ENCODE measurements at regions not wholly inside any gene's neighbourhood (a gene's known extent, or its start where the extent isn't known, plus 50 kb on each side); places are given as distances from the start of the nearest gene placed in this dataset.

DNA sequence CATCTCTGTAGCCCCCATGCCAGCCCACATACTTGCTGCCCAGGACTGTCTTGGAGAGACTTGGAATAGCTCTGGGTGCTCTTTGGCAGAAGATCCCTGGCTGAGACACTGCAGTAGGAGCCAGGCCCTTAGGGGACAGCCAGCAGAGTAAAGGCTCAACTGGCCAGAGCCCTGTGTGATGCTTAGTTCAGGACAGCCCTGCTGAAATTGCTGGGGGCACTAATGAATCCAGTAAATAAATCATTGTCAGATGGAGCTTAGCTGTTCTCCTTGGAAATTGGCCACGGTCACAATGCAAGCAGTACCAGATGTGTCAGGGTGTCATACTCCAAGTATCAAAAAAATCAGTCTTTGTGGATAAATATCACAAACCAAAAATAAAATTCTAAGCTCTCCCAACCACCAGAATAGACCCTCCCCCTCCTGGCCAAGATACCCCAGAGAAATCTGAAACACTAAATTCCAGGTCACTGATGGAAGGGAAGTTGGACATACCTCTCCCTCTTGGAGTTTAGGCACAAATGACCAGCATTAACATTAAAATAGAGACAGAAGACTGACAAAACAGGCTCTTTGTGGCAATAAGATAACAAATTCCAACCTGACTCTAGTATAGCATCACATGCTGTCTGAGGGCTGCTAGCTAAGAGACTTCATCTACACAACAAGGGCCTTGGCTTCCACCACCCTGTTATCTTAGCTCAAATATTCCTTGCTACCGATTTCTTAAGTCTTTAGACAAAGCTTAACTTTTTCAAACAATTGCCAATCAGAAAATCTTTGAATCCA is 83.2 kb upstream of the DNAH14 start:
- DNase-seq: no peak

DNA sequence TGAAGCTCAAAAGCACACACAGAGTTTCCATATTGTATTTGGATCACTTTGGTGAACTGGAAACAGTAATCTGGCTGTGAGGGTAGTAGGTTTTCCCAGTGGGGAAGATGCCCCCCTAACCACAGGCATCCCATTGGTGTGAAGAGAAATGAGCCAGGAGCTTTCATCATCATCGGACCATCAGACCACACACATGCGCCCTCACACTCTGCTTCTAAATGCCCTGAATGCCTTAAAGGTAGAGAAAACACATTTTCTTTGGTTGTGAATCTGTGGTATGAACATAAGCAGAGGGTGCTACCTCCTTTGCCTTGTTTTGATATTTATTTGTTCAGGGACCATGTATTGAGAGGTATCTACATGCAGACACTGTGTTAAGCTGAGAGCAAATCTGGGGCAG is 79.0 kb upstream of the DNAH14 start:
- no peak for DNase-seq

DNA sequence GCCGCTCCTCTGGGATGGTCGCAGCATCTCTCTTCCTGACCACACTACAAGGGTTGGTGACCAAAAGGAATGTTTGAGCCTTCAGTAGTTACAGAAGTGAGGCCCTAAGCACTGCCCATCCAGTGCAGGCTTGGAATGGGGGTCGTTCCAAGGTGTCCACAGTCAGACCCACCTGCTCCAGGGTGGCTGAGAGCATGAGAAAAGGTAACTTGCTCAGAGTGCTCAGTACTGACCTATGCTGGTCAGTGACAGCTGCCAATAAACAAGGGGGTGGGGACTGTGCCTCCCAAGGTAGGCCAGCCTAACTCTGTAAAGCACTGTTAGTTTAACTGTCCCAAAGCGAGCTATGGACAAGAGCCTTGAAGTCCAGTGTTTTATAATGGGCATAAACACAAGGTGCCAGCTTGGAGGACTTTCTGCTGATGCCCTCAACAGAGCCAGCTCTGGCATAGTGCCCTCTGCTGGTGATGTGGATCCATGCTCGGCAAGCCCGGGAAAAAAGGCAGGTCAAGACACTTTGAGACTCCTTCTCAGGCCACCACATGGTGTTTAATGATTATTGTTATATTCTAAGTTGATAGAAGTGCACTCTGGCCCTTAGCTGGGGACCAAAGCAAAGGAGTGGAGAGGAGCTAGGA is 78.1 kb upstream of the DNAH14 start:
- peak in 34 of 58 donors; percentile 1 to 69 (median 17) for DNase-seq

DNA sequence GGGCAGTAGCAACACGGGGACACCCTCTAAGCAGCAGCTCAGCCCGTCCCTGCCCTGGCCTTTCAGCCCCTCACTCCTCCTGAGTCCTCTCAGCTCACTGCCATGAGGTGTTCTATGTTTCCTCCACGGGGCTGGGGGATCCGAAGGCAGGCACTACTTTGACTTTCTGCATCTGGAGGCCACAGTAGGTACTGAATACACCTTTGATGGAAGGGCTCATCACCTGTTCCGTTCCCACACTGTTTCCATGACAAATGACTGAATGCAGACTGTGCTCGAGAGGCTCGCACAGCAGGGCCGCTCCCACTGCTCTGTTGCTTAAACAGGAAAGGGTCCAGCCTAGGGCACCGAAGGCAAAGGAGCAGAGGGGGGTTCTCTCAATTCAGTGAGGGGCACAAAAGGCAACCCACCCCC is 77.6 kb upstream of the DNAH14 start:
- DNase-seq: peak in 1 of 58 donors; percentile 17

DNA sequence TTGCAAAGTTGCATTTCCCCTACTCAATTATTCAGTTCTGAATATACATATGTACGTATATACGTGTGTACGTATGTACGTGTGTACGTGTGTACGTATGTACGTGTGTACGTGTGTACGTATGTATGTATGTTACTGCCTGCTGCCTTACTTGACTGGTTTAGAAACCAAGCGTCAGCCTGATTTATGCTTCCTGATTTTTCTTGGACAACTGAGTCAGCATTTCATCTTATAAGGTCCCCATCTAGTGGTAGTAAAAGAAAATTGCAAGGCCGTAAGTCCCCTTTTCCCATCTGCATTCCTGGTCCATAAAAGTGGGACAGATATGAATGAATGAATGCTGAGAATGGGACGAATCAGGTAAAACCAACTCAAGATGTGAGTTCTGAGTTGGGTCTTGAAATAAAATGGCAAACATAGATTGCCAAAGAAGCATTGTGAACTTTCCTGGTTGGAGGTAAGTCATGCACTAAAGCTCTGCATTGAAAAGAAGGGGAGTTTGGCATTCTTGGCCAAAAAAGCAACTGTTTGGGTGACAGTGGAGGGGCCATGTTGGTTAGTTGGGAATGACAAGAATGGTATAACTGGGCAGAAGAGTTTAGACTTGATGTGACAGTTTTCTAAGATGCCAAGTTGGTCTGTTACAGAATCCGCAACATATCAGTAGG is 76.4 kb upstream of the DNAH14 start:
- DNase-seq: peak in 3 of 58 donors; percentile 4 to 16 (median 4)

DNA sequence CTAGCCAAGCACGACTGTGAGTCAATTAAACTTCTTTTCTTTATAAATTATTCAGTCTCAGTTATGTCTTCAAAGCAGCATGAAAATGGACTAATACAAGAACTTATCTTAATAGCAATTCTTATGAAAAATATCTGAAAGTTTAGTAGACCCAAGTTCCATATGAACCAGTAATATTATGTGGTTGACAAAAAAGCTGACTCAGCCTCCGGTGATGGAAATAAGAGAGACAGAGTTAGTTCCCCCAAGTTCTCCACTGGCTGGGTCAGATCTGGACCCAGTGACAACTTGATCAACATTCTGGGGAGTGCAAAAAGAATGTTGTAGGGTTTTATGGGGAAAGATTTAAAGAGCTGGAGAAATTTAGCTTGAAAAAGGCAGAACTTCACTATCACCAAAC is 72.5 kb upstream of the DNAH14 start:
- no peak for DNase-seq

DNA sequence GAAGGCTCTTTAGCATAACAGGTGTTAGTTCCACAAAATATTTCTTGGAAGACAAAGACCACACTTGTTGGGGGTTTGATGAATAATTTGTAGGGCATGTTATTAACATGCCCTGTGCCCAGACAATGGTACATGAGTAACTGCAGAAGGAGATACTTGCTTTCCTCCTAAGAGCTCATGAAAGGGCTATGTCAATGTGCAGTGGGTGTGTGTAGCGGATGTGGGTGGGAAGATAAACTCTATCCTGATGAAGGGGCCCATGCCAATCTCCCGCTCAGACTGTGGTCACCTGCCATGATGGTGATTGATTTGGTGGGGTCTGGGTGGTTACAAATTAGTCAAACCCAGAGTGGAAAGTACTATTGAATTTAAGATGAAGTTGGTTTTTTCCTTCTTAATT is 69.8 kb upstream of the DNAH14 start:
- DNase-seq: no peak

DNA sequence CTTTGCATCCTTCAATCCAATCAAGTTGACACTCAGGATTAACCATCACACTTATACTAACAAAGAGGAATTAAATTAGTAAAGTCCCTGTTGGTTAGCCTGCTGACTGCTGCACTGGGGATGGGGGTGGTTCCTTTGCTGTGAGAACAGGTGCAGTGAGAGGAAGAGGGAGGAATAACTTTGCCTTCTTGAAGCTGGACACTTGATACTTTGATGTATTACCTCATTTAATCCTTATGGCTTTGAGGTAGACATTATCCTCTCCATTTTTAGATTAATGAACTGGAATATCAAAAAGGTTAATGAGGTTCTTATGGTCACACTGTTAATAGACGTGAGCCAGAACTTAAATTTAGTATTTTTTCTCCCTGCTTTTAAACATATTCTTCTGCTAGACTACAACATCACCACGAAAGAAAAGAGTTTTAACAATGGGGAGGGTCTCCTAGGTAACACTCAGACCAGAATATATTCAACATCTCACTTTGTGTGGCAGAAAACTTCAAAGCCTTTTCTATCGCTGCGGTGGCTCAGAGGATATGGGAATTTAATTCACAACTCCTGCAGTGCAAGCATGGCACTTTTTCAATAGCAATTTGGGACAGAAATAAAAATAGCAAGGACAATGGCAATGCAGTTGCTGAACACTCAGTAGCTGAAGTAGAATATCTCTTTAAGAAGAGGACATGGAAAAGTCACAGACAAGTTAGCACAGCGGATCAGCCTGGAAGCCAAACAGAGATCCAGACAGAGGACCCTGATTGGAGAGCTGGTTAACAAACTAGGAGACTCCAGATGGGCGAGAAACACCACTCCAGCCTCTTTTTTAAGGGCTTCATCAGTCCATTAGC is 68.8 kb upstream of the DNAH14 start:
- peak in 2 of 58 donors; percentile 2 to 12 for DNase-seq

DNA sequence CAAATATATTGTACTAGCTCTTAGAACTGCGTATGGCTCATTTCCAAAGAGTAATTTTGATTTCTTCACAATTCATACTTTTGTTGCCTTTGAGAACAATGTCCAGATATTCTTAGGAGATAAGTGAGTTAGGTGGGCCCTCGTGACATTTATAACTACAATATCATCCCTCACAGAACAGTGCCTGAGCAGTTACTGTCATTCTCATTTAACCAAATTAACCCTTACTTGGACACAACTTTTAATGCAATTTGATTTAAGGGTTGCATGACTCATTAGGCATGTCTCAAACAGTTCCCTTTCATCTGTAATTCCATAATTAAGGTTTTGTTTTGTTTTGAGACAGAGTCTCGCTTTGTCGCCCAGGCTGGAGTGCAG is 68.1 kb upstream of the DNAH14 start:
- no peak for DNase-seq

DNA sequence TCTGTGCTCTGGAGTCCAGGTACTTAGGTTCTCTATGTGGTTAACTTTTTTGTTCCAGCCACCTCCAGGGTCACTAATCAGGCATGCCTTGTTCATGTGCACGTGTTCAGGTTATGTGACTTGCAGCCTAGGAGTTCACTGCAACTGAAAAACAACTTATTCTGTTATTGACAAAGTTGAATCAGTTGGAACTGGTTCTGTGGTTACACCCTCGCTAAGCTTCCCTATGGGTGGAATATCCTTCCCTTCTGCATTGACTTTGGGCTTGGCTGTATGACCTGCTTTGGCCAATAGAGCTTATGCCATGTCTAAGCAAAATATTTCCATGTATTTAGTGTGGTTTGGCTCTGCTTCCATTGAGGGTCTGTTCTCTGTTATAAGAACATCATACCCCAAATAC is 66.0 kb upstream of the DNAH14 start:
- no peak for DNase-seq

DNA sequence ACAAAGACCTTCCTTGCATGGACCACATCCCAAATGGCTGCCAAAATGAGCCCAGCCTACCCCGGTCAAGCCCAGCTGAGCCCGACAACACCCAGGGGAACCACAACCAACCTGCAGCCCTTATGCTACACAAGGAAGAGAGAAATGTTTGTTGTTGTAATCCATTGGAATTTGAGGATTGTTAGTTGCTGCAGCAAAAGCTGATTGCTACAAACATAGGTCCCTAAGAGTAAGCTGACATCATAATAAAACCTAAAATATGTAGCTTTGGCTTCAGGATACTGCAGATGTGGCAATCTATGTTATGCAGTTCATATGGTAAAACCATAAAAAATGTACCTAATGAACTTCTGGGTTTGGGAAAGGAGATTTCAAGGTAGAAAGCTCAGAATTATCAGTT is 65.5 kb upstream of the DNAH14 start:
- DNase-seq: no peak

DNA sequence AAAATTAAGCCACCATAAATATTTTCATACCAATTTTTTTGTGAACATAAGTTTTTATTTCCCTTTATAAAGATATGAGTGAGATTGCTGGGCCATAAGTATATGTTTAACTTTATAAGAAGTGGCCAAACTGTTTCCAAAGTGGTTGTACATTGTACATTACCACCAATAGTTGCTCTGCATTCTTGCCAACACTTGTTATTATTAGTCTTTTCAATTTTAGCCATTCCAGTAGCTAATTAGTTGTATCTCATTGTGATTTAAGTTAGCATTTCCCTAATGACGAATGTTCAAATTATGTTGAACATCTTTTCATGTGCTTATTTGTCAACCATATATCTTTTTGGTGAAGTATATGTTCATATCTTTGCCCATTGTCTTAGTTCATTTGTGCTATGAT is 64.0 kb upstream of the DNAH14 start:
- no peak for DNase-seq

DNA sequence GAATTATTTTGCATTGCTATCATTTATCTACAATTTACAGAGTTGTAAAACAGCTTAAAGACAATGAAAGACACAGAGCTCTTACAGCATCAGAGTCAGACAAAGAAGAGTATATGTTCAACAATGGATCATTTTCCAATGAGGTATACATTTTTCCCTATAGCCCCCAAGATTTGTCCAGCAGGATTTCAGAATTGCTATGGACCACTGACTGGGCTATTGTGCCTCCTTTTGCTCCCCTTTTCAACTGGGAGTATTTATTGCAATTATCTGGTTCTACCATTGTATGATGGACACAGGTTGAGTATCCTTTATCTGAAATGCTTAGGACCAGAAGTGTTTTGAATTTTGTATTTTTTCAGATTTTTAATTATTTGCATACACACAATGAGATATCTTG is 62.5 kb upstream of the DNAH14 start:
- DNase-seq: no peak

DNA sequence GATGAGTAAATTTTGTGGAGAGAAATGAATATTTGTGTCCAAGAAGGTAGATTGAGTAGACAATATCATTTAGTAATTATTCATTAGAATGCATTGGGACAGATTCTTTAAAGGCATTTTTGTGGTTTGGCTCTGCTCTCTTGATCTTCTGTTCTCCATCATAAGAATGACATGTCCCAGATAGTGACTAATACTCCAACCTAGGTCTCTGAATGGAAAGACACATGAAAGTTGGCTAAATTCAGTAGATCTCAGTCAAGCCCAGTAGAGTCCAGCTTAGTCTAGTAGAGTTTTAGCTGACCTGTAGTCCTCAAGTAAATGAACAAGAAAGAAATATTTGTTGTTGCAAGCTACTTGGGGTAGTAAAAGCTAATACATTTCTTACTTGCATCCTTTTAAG is 61.8 kb upstream of the DNAH14 start:
- DNase-seq: no peak

DNA sequence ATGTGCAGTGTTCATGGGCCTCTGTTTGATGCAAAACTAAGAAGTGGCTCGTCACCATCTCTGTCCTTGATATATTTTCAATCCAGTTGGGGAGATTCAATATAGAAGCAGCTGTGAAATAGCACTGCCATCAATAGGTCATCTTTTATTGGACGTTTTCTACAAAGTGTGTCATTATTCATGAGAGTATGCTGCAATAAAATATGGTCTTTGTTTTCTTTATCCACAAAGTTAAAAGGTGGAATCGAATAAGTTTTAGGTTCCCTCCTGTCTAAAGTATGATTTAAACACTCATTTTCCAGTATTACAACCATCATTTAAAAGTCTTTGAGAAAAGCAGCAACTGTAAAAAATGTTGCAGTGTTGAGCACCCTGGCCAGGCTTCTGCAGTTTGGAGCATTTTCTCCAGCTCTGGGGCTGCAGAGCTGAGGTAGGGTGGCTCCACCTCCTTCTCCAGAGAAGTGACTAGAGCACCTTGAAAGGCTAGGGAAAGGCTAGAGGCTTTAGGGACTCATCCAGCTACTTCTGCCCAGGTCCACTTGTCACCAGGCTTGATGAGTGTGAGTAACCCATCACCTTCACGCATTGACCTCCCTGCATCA is 56.5 kb upstream of the DNAH14 start:
- DNase-seq: no peak

DNA sequence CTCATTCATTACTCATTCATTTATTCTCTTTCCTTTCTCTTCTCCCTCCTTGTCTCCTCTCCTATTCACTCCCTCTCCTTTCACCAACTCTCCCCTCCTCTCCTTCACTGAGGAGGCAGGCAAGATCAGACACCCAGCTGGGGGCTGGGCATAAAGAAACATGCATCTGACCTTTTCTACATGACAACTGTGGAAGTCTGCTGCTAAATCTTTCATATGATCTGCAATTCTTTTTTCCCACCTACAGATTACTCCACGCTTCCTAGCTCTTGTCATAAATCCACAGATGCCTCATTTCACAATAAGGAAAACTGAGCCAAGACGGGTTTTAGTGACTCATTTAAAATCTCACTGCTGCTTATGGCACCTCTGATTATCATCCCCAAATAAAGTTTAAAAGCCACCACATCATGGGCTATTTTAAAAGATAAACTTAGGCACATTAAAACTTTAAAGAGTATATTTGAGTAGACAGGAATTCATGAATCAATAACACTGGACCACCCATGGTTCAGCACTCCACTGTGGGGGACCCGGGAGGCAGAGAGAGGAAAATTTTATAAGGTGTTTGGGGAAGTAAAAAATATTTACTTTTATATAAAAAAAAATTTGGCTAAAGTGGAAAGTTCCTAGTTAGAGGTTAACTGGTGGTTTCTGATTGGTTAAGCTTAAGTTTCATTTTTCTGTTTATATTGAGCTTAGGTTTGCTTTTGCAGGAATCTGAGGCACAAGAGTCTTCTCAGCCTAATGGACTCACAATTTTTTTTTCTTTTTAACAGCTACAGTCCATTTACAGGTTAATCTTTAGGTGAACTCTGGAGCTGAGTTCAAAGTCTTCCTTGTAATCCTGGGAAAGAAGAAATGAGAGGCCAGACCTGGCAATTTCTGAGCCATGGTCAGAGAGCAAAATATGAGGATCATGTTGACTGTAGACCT is 55.8 kb upstream of the DNAH14 start:
- peak in 2 of 58 donors; percentile 4 to 44 for DNase-seq

DNA sequence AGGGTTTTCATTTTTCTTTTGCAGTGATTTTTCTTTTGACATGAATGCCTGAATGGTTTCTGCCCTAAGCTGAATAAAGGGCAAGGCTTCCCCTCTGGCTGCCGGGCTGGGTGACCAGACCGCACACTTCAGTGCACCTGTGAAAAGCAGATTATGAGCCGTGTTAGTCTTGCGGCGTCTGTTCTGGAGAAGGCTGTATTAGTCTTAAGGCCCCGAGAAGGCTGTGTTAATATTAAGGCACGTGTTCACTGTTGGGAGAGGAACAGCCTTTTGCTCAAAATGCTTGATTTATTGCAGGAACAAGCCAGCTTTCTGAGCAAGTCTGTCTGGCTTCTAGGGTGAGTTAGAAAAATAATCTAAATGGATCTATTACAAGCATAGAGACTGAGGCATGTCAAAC is 54.7 kb upstream of the DNAH14 start:
- DNase-seq: no peak

DNA sequence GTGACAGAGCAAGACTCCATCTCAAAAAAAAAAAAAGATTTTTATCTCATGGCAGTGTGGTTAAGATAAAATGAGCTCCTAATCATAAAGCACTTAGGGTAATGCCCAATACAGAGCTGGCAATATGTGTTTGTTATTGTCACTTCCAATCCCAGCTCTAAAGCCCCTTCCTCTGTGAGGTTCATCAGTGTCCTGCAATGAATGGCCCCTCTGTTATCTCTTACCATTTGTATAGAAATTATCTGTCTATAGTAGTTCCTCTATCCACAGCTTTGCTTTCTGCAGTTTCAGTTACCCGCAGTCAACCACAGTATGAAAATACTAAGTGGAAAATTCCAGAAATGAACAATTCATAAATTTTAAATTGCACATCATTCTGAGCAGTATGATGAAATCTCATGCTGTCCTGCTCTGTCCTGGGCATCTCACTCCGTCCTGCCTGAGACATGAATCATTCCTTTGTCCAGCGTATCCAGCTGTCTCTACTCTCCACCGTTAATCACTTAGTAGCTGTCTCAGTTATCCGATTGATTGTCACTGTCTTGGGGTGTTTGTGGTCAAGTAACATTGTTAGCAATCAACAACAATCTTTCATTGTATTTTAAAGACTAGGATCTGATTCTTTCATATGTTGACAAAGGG is 50.2 kb upstream of the DNAH14 start:
- DNase-seq: peak in 3 of 58 donors; percentile 4 to 27 (median 23)
